GM21515 (cell line): ENCODE measurements at regions not wholly inside any gene's neighbourhood (a gene's known extent, or its start where the extent isn't known, plus 50 kb on each side); places are given as distances from the start of the nearest gene placed in this dataset.
"Not testable (repeated sequence)": the region's sequence is repeated elsewhere in the genome, so short reads cannot be mapped to it uniquely, and the experiment has no call there.

Experiments used
- ATAC-seq: cut with Tn5 transposase; IDR thresholded peaks from one replicate; pipeline ENCODE4 v1.9.1; 2021; ENCODE audit not compliant: unreplicated experiment

- no peak for ATAC-seq
These were observed 334.7 kb upstream of the KITLG start for GRCh38 chr12:88914967-88915366.

GRCh38 chr12:88909510-88909909 is 329.2 kb upstream of the KITLG start:
- ATAC-seq = no peak

- no peak for ATAC-seq
These were observed 328.1 kb upstream of the KITLG start for GRCh38 chr12:88908345-88908744.

GRCh38 chr12:88904705-88905104 is 324.4 kb upstream of the KITLG start:
- no peak for ATAC-seq

- ATAC-seq = no peak
These were observed 323.1 kb upstream of the KITLG start for GRCh38 chr12:88903333-88903732.

GRCh38 chr12:88897723-88898122 is 317.5 kb upstream of the KITLG start:
- no peak for ATAC-seq

GRCh38 chr12:88896958-88897357 is 316.7 kb upstream of the KITLG start:
- no peak for ATAC-seq

- ATAC-seq = no peak
These were observed 315.4 kb upstream of the KITLG start for GRCh38 chr12:88895634-88896033.

- no peak for ATAC-seq
These were observed 313.5 kb upstream of the KITLG start for GRCh38 chr12:88893801-88894200.

GRCh38 chr12:88891434-88891833 is 311.2 kb upstream of the KITLG start:
- not testable (repeated sequence) for ATAC-seq

- no peak for ATAC-seq
These were observed 309.2 kb upstream of the KITLG start for GRCh38 chr12:88889326-88890110.

GRCh38 chr12:88884600-88884999 is 304.3 kb upstream of the KITLG start:
- no peak for ATAC-seq

GRCh38 chr12:88882662-88883061 is 302.4 kb upstream of the KITLG start:
- ATAC-seq = no peak

- ATAC-seq = no peak
These were observed 299.8 kb upstream of the KITLG start for GRCh38 chr12:88880051-88880450.

- no peak for ATAC-seq
These were observed 298.0 kb upstream of the KITLG start for GRCh38 chr12:88878295-88878694.

GRCh38 chr12:88876857-88877256 is 296.6 kb upstream of the KITLG start:
- no peak for ATAC-seq

- ATAC-seq = no peak
These were observed 289.9 kb upstream of the KITLG start for GRCh38 chr12:88870000-88870737.

- no peak for ATAC-seq
These were observed 287.8 kb upstream of the KITLG start for GRCh38 chr12:88868050-88868449.

- ATAC-seq = no peak
These were observed 287.2 kb upstream of the KITLG start for GRCh38 chr12:88867510-88867909.

- ATAC-seq = no peak
These were observed 286.6 kb upstream of the KITLG start for GRCh38 chr12:88866881-88867280.

GRCh38 chr12:88865537-88865936 is 285.3 kb upstream of the KITLG start:
- ATAC-seq = no peak

GRCh38 chr12:88860851-88861250 is 280.6 kb upstream of the KITLG start:
- no peak for ATAC-seq
